Liver (tissue), 7 donors: ENCODE measurements at regions not wholly inside any gene's neighbourhood (a gene's known extent, or its start where the extent isn't known, plus 50 kb on each side); places are given as distances from the start of the nearest gene placed in this dataset.

Experiments used
- DNase-seq: peaks from one replicate; pipeline ENCODE4 v3.0.0-alpha.2; 2017; ENCODE audit warnings: low spot score
- H3K27ac ChIP-seq, 2 donors: one replicate each; pipeline ENCODE4 v1.7.0; 2013; ENCODE audit warnings: inconsistent platforms in 2 of 2, low read length in 2 of 2, control low read depth in 1 of 2, low read depth in 1 of 2, mild to moderate bottlenecking in 1 of 2
- H3K27me3 ChIP-seq, 4 donors: one replicate each; pipeline versions ENCODE4 v1.6.1 to v1.7.0; 2013; ENCODE audit warnings: low read length in 3 of 4, inconsistent platforms in 1 of 4, mild to moderate bottlenecking in 1 of 4, moderate library complexity in 1 of 4; ENCODE audit not compliant: control insufficient read depth in 4 of 4, insufficient read depth in 4 of 4
- H3K36me3 ChIP-seq, 4 donors: one replicate each; pipeline versions ENCODE4 v1.6.1 to v1.7.0; 2013; ENCODE audit warnings: low read length in 3 of 4, mild to moderate bottlenecking in 3 of 4, low read depth in 1 of 4, moderate library complexity in 1 of 4; ENCODE audit not compliant: control insufficient read depth in 4 of 4, insufficient read depth in 3 of 4
- H3K4me1 ChIP-seq, 4 donors: one replicate each; pipeline versions ENCODE4 v1.6.1 to v1.7.0; 2013; ENCODE audit warnings: low read length in 3 of 4, mild to moderate bottlenecking in 3 of 4, moderate library complexity in 1 of 4; ENCODE audit not compliant: control insufficient read depth in 4 of 4, insufficient read depth in 4 of 4
- H3K4me3 ChIP-seq, 3 donors: one replicate each; pipeline versions ENCODE4 v1.6.1 to v1.7.0; 2013; ENCODE audit warnings: low read length in 3 of 3, control low read depth in 1 of 3, low read depth in 1 of 3, mild to moderate bottlenecking in 1 of 3
- H3K9ac ChIP-seq, 2 donors: one replicate each; pipeline ENCODE4 v1.7.0; 2013; ENCODE audit warnings: low read length in 2 of 2, mild to moderate bottlenecking in 2 of 2, moderate library complexity in 2 of 2, control low read depth in 1 of 2, low read depth in 1 of 2
- H3K9me3 ChIP-seq, 4 donors: one replicate each; pipeline versions ENCODE4 v1.6.1 to v1.7.0; 2013; ENCODE audit warnings: low read length in 3 of 4; ENCODE audit not compliant: control insufficient read depth in 4 of 4
- ATF3 ChIP-seq: IDR thresholded peaks from 2 replicates; pipeline ENCODE4 v1.6.1; 2016; ENCODE audit warnings: antibody characterized with exemption
- EGR1 ChIP-seq, 2 donors: IDR thresholded peaks; 2 replicates each; pipeline ENCODE4 v1.6.1; 2016 to 2018; ENCODE audit warnings: antibody characterized with exemption in 2 of 2, low read depth in 2 of 2
- FOXA1 ChIP-seq: IDR thresholded peaks from 2 replicates; pipeline ENCODE4 v1.6.1; 2016; ENCODE audit warnings: antibody characterized with exemption
- FOXA2 ChIP-seq: IDR thresholded peaks from 2 replicates; pipeline ENCODE4 v1.6.1; 2016; ENCODE audit warnings: antibody characterized with exemption
- HNF4A ChIP-seq, 2 donors: conservative IDR thresholded peaks; 2 replicates each; pipeline ENCODE4 v1.6.1; 2016; ENCODE audit warnings: antibody characterized with exemption in 2 of 2, mild to moderate bottlenecking in 2 of 2
- HNF4G ChIP-seq: IDR thresholded peaks from 2 replicates; pipeline ENCODE4 v1.6.1; 2016; ENCODE audit warnings: antibody characterized with exemption
- MAX ChIP-seq: IDR thresholded peaks from 2 replicates; pipeline ENCODE4 v1.6.1; 2016; ENCODE audit warnings: antibody characterized with exemption
- NR2F2 ChIP-seq: IDR thresholded peaks from 2 replicates; pipeline ENCODE4 v1.6.1; 2016; ENCODE audit warnings: antibody characterized with exemption
- REST ChIP-seq: IDR thresholded peaks from 2 replicates; pipeline ENCODE4 v1.6.1; 2016; ENCODE audit warnings: antibody characterized with exemption, mild to moderate bottlenecking
- TAF1 ChIP-seq: conservative IDR thresholded peaks from 2 replicates; pipeline ENCODE4 v1.6.1; 2016; ENCODE audit warnings: antibody characterized with exemption, mild to moderate bottlenecking
- YY1 ChIP-seq: IDR thresholded peaks from 2 replicates; pipeline ENCODE4 v1.6.1; 2016; ENCODE audit warnings: antibody characterized with exemption, mild to moderate bottlenecking
- ZBTB33 ChIP-seq: IDR thresholded peaks from 2 replicates; pipeline ENCODE4 v1.6.1; 2016; ENCODE audit warnings: antibody characterized with exemption
- WGBS: extraction: QIAGEN DNeasy Blood & Tissue Kit; methylation state at CpG from one replicate; pipeline ENCODE4 v1.1.7; 2013; 5-methylcytosine and 5-hydroxymethylcytosine counted together
- donor health status: healthy.
- donor health status: healthy.
- donor health status: healthy.
- donor health status: healthy.

DNA sequence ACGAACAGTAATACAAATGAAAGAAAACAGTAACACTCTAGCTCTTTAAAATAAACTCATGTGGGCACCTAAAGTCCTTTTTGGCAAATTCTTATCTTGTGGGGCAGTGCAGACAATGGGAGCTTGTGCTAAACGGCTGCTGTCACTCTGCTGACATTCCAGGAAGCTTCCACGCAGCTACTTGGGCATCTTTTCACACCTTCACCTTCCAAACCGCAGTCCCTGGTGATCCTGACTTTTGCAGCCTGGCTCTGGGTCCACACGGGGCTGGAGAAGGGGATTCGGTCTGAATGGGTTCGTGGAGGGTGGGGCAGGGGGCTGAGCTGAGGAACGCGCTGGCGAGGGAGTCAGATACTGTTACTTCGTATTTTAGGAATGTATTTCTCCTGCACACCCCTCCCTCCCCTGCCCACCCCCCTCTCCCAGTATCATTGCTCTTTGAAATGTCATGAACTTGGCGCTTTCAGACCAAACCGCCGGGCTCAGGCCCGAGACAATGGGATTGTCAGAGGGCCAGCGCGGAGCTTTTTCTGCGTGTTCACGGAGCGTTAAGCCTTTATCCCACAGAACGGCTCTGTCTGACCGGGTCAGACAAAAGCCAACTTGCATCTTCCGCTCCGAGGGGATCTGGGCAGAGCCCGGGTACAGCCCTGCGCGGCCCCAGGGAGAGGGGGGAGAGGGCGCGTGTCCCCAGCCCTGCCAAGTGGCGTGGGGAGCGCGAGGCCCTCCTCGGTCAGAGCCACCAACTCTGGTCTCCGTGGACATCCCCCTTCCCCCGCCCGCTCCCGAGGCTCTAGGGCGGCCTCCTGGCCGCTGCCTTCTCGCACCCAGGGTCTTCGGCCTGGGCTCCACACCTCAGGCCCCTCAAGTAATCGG is 76.7 kb upstream of the EN2 start:
- Histone ChIP-seq H3K27ac (no peak overlapping the region), H3K36me3 (no peaks in the 10 kb centered on the region), H3K4me1 (peaks cover 7 to 35% (median 24%) of the 10 kb centered on the region in 4 donors), H3K9me3 (no peaks in the 10 kb centered on the region), H3K4me3 (peak overlapping the region in 1 of 3 donors; percentile 32), H3K27me3 (peaks cover 6 to 37% (median 19%) of the 10 kb centered on the region in 4 donors), H3K9ac (no peak overlapping the region)
- WGBS = 5% methylated on average over 42 of the region's 42 CpGs
- DNase-seq = no peak
- TF ChIP-seq ATF3 (no peak), TAF1 (no peak), MAX (no peak), HNF4G (no peak), NR2F2 (no peak), HNF4A (conservative IDR thresholded peaks at IDR 0.05) (no peak), REST (no peak), FOXA1 (no peak), EGR1 (IDR thresholded peaks at IDR 0.05; ENCODE audit: low read depth in 2 of 2) (no peak), YY1 (no peak), FOXA2 (no peak)

GRCh38 chr7:155381852-155382801 is 75.8 kb upstream of the EN2 start:
- H3K9ac ChIP-seq = no peak overlapping the region

More at GRCh38 chr7:155381852-155382801, 75.8 kb upstream of the EN2 start:
- Histone ChIP-seq H3K36me3 (no peaks in the 10 kb centered on the region), H3K9me3 (no peaks in the 10 kb centered on the region), H3K4me1 (peaks cover 7 to 35% (median 24%) of the 10 kb centered on the region in 4 donors), H3K27me3 (peaks cover 6 to 33% (median 20%) of the 10 kb centered on the region in 4 donors), H3K4me3 (peak overlapping the region in 1 of 3 donors; percentile 32), H3K27ac (no peak overlapping the region)
- TF ChIP-seq ZBTB33 (no peak), ATF3 (no peak), EGR1 (IDR thresholded peaks at IDR 0.05; ENCODE audit: low read depth in 2 of 2) (no peak), NR2F2 (no peak), REST (no peak)
- 6% methylated on average over 75 of the region's 75 CpGs for WGBS
- DNase-seq = no peak
